HG02588 (cell line): ENCODE measurements at regions not wholly inside any gene's neighbourhood (a gene's known extent, or its start where the extent isn't known, plus 50 kb on each side); places are given as distances from the start of the nearest gene placed in this dataset.

Experiments
- ATAC-seq: cut with Tn5 transposase; IDR thresholded peaks from one replicate; pipeline ENCODE4 v1.9.1; 2021; ENCODE audit warnings: mild to moderate bottlenecking, moderate library complexity; ENCODE audit not compliant: unreplicated experiment

DNA sequence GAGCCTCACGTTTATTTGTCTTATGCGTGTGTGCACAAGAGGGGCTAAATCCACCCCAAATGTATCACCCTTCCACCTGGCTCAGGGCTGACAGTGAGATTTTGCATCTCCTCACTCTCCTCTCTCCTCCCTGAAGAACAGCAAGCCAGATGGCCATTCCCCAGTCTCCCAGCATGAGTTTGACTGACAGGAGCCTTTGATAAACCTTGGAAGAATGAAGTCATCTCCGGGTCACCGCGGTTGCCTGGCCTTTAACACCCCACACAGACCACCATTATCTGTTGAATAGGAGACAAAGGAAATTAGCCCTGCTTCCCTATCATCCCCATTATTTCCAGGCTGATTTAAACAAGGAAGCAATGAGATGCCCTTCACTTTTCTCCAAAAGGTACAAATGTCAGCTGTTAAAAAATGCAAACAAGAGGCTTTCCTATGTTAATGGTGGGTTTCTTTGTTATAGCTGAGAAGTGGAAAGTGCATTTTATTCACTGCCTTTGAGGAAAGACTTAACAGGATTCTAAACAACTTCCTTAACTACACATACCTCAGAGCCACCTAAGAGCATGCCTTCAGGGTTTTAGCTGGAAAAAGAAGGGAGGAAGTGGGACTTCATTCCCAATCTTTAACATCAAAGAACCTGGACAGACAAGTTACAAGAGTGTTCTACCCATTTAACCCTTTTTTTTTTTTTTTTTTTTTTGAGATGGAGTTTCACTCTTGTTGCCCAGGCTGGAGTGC lies 524.8 kb upstream of the ID4 start:
- no peak for ATAC-seq

DNA sequence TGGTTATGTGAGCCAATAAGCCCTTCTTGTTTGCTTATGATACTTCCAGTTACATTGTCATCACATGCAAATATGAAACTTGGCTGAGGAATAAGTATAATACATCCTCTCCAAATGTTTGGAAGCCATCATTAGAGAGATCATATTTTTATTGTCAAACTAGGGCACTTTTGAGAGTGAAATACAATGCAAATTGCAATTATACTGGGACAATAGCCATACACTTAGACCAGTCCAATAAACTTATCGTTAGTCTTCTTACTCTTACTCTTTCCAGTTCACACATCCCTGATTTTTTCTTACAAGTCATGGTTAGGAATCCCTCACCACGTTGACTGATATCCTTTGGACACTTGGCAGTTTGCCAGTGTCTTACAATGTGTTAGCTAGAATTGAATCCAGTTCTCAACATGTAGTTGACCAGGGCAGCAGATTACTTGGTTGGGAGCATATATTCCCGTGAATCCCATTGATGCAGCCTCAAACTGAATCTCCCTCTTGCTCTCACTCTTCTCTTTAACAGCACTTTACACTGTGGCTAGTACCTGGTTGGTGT lies 519.7 kb upstream of the ID4 start:
- ATAC-seq: no peak

DNA sequence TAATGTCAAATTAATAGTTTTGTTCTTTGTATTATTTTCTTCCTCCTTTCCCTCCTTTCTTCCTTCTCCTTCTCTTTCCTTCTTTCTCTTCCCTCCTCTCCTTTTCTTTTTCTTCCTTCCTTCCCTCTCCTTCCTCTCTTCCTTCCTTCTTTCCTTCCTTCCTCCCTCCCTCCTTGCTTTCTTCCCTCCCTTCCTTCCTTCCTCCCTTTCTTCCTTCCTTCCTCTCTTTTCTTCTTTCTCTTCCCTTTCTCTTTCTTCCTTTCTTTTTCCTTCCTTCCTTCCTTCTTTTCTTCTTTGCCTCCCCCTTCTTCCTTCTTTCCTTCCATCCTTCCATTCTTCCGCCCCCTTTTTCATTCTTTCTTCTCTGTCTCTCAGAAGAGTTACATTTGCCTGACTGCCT lies 518.2 kb upstream of the ID4 start:
- no peak for ATAC-seq

DNA sequence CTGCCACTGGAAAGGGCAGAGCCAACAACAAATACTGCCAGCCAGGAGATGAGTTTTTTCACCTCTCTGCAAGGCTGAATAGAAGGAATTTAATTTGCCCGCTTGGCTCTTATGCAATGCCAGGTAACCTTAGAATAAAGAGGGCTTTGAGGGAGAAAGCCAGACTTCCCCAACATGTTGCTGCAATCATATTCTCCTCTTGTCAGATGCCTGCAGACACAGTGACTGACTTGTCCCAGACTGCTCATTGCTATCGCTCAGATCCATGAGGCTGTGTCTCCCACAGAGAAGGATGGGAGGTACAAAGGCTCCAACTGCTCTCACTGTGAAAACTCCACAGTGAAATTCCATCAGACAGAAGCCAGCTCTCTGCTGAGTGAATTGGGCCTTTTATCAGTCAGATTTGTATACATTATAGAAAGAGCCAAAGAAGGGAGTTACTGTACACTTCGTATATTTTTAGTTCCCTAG lies 517.0 kb upstream of the ID4 start:
- no peak for ATAC-seq

DNA sequence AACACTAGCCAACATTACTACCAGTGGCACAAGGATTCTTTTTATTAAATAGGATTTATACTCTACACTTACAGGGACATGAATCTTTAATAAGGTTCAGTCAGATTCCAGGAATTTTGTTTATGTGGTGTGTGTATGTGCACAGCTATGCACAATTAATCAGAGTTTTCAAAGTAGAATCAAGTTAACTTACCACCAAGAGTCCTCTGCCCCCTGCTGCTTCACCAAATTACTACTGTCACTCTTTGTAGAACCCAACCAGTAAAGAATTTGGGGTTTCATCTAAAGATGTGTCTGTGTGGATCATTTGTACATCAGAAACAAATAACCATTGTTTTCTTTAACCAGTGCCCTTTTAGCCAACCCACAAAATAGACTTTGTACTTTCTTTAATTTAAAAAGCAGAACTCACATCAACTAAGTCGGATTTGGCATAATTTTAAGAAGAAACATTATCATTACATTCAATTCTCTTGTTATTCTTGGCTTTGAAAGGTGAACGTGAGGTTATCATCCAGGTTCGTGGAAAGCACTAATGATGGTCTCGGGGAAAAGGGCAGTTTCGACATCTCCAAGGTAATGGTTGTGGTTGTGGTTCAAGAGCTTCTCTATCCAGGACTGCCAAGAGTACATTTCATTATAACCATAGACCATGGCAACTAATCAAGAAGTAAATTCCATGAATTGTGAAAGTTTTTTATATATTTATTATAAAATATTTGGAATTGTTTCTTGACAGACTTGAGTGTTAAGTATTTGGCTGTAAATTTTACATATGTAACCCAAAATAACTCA lies 514.3 kb upstream of the ID4 start:
- ATAC-seq: no peak

DNA sequence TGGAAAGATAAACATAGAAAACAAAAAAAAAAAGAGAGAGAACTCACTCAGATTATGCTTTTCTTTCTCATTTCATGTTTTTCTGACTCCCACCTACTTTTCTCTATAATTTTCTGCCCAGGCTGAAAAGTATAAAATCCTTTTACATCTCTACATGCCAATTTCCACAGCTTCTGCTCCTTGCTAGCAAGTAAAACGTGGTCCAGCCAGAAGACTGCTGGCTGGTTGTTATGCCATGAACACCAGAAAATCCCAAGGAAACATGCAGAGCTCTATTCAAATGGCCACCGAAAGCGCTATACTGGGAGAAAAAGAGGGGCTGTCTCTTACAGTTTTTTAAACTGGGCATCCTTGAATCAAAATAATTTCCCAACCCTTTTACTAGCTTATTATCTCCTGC lies 512.8 kb upstream of the ID4 start:
- no peak for ATAC-seq

DNA sequence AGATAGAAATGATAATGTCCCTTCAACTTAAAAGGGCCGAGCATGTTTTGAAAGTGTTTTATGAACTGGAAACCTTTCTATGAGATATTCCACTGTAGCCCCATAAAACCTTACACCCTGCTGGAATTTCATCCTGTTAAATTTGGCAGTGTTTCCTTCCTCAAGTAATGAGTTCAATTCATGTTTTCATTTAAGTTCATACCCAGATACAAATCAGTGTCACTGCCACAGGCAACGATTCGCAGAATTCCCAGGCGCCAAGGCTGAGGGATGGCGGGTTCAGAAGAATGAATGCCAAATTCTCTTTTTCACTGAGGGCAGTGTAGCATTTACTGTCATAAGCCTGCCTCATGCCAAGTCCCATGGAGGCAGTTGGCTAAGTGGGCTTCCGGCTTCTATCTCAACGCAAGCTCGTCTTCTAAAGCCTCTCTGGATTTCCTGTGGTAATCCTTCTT lies 511.8 kb upstream of the ID4 start:
- ATAC-seq: no peak

DNA sequence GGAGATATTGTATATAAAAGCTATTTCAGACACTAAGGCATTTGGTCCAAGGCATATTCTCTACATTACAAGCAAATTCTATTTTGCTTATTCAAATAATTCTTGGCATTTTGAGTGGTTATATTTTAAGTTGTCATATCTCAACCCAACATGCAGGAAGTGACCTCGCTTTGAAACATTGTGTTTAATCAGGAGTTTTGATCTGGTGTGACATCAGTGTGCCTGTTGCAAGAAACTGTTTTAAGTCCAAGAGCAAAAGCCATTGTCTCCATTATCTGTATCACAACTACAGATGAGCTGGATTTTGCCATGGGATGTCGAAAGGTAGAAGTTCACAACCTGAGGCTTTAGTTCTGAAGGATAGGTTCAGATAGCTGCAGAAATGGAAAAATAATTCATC lies 509.9 kb upstream of the ID4 start:
- no peak for ATAC-seq

DNA sequence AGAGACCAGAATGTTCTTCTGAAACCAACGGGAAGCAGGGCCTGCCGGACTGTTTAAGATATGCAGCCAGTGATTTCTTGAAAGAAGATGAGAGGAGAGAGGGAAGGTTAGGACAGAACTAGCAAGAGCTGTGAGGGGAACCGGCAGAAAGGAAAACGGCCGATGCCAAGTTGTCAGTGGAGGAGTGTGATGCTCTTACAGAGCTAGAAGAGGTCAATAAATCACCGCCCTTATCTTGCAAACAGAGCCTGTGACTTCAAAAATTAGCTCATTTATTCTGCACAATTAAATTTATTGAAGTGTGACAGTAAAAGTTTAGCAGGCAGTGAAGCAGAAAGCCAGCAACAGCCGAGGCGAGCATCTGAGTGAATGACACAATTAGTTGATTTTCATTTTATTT lies 509.5 kb upstream of the ID4 start:
- no peak for ATAC-seq

DNA sequence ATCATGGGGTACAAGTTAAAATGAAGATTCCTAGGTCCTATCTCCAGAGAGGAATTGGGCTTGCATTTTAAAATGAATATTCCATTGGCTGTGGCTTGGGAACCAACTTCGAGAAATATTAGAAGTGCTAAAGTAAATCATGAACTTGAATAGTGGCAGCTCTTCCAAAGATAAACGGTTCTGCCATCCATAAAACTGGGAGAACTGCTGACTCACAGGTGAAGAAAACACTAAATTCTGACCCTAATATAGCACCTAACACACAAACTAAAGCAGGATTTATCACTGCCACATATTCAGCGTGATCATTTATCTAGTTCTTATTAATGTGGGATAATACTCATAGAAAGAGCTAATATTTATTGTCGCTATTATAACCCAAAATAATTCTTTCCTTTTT lies 508.1 kb upstream of the ID4 start:
- ATAC-seq: no peak

DNA sequence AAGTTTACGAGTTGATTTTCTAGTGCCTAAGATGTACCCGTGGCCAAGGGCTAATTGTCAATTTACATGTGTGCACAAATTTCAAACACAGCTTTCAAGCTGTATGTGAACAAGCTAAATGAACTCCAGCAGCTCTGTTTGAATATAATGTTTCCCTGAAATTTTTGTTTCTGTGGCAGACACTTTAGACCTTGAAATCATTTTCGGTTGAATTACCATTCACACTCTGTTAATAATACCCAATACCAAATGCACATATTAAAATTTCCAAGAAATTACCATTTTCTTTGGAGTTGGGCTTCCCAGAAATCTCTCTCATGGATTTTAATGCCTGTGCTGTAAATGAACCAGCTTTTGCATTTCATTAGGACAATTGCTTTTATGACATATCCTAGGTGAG lies 506.1 kb upstream of the ID4 start:
- no peak for ATAC-seq

DNA sequence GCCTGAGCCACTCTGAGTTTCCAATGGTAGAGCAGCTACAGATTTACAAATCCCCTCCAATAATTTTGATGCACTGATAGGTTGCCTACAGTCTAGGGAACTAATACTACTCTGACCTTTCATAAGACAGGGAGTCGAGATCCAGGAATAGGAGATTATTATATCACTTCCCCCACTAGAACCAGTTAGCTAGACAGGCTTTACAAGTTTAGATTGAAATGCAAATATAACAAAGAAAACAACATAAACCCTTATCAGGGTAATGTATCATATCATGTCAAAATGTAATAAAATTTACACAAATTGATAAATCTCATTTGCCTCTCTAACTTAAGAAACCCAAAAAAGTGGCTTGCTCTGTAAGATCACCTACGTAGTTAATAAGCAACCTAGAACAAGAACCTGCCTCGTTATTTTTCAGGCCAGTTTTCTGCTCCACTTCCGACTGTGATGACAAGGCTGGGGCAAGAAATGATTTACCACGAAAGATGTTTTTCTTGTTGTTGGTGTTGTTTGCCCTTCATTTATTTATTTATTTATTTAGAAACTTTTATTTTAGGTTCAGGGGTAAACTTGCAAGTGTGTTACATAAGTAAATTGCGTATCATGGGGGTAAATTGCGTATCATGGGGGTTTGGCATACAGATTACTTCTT lies 504.2 kb upstream of the ID4 start:
- ATAC-seq: no peak

DNA sequence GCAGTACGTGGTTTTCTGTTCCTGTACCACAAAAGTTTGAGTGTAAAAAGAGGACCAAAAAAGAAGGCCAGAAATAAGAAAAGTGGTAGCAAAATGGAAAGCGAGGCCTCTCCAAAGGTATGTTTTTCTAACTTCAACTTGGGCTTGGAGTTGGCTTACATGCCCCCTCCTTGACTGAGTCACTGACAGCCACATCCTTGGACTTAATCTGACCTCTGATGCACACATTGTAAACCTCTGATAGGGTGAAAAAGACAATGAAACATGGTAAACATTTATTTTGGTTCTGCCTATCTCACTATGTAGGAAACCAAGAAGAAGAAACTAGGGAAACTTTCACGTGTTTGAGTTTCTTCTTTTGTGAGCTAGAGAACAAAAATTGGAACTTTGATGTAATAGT lies 503.2 kb upstream of the ID4 start:
- no peak for ATAC-seq

DNA sequence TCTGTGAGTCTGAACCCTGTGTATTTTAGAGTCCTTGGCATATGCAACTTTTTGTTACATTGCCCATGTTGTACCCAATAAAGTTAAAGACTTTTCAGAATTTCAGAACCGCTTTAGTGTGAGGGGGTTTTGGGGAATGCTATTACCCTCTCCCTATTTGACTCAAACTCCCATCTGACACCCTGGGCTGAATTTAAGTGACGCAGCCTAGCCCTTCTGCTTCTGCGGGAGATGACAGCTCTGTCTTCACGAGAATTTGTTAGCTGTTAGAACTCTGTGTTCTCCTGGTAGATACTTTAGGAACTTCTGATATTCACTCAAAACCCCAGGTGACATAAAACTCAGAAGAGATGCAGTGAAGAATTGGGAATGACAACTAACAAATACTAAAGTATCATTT lies 500.6 kb upstream of the ID4 start:
- no peak for ATAC-seq

DNA sequence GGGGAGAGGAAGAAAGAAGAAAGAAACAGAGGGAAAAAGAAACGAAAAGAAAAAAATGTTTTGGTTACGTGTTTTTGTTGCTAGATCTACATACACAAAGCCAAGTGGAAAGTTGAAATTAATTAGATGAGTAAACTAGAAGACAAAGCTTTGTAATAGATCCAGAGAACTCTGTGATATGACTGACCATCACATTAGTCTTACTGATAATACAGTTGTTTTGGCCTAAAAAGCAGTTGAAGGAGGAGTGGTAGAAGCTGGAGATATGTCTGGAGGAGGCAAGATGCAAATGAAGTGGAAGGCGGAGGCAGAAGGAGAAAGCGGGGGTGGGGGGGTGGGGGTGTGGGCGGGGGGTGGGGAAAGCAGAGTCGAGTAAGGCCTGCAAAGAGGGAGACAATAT lies 500.1 kb upstream of the ID4 start:
- ATAC-seq: no peak

DNA sequence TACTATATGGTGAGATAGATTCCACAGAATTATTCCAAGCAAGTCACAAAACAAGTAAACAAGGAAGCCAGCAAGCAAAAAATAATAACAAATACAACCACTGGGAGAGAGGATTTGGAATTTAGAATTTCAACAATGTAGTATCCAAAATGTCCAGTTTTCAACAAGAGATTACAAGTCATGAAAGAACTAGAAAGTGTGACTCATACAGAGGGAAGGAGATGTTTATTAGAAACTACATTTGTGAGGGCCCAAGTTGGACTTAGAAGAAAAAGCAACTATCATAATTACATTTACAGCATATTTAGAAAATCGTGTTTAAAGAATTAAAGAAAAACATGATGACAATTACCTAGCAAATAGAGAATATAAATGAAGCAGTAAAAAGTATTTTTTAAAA lies 494.6 kb upstream of the ID4 start:
- ATAC-seq: no peak

DNA sequence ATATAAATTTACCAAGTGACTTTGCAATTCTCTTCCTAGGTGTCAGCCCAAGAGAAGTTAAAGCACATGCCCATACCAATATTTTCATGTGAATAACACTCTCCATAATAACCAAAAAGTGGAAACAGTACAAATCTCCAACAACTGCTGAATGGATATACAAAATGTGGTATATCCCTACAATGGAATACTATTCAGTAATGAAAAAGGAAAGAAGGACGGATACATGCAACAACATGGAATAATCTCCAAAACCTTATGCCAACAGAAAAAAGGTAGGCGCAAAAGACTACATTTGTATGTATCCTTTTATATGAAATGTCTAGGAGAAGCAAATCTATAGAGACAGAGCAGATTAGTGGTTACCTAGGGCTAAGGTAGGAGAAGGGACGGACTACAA lies 487.7 kb upstream of the ID4 start:
- no peak for ATAC-seq

DNA sequence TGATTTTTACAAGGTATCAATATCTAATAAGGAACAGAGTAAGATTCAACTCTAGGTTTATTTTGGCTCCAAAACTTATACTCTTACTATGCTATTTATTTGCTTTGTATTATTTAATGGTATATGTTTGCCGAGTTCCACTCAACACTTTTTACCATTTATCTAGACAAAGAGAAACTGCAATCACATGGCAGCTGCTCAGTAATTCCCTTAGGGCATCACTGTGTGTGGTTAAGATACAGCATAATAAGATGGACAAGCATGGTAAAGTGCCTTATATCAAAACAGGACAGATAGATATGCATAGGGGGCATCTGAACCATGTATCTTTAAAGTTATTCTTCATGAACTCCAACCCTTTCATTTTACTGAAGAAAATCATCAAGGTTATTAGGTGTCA lies 483.0 kb upstream of the ID4 start:
- no peak for ATAC-seq

DNA sequence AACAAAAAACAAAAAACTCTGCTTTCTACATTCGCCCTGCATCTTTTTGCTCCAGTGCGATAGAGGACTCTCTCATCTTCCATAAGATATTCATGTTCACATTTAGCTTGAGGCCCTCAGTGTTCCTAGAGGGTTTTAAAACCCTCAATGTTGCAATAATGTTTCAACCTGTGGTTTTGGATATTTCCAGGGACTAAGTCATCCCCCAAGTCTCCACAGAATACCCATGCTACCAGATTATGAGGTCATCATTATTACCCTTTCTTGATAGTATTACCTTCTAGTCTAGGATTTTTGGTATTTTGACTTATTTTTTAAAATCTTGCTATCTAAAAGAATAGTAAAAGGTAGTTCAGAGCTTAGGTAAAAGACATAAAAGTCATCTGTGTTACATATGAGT lies 480.5 kb upstream of the ID4 start:
- ATAC-seq: no peak

DNA sequence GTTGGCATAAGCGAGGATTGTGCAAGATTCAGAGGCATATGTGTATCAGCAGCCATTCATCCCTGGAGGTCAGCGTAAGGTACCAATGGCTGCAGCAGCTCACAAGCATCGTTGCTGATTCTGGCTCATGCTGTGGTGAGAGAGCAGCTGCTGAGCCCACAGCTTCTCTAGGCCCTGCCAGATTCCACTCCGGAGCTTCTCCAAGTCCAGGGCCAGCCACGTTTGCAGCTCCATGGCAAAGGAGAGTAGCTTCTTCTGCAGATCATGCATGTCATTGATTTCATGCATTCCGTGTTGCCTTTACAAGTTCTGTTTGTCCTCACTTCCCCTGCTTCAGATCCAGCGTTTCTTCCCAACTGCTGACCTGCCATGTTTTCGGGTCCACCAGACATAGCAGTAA lies 474.8 kb upstream of the ID4 start:
- no peak for ATAC-seq

DNA sequence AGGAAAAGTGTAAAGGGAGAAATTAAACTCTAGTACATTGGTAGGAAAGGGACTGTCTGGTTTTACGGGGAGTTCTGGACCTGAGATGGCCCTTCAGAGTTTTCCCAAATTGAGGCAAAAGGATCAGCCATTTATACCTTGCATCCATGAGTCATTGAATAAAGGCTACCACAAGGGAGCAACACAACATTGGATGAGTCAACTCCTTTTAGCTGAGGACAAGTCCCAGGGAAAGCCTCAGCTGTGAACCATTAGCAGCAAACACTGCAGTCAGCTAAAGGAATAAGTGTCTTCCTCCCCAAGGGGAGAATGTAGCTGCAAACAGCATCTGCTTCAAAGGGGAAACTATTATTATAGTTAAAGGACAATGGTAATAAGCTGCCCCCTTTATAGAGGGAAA lies 468.7 kb upstream of the ID4 start:
- no peak for ATAC-seq

DNA sequence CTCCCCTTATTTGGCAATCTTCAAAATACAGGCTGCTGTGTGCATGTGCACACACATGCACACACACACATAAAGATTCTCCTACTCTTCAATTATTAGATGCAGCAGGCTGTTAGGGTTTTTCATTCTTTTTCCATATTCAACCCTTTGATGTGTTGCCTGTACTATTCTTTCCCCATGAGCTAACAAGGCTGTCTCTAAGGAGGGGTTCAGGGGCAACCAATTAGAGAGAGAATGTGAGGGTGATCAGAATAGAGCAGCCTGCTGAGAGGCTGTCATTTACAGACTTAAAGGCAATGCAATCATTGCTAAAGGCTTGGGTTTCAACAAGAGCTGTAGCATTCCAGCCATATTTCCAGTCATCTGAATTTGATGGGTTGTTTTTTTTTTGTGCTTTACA lies 467.4 kb upstream of the ID4 start:
- no peak for ATAC-seq
